ENCODE measurements at regions not wholly inside any gene's neighbourhood (a gene's known extent, or its start where the extent isn't known, plus 50 kb on each side); places are given as distances from the start of the nearest gene placed in this dataset.

DNA sequence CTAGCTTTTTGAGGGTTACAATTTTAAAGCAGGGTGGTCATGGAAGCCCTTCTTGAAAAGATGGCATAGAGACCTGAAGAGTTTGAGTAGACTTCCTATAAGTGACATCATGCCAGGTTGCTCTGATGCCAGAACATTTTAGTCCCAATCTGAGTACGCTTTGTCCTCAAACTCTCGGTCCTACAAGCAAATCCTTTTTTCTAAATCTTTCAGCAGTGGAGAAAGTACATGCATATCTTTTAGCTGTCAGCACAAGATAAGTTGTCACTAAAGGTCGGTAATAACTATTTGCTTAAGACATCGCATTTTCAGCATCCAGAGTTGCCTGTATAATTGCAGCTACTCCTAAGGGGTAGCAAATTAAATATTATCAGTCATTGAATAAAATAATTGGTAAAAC, 140.4 kb downstream of the ATP6V1G3 start:
- WGBS (ENCODE audit: insufficient coverage): 96% methylated on average over 2 of the region's 4 CpGs
- no peak overlapping the region for H2AFZ ChIP-seq (ENCODE audit: insufficient read depth, low read depth, low read length, poor library complexity, severe bottlenecking)
- TF ChIP-seq, protein P1, sequence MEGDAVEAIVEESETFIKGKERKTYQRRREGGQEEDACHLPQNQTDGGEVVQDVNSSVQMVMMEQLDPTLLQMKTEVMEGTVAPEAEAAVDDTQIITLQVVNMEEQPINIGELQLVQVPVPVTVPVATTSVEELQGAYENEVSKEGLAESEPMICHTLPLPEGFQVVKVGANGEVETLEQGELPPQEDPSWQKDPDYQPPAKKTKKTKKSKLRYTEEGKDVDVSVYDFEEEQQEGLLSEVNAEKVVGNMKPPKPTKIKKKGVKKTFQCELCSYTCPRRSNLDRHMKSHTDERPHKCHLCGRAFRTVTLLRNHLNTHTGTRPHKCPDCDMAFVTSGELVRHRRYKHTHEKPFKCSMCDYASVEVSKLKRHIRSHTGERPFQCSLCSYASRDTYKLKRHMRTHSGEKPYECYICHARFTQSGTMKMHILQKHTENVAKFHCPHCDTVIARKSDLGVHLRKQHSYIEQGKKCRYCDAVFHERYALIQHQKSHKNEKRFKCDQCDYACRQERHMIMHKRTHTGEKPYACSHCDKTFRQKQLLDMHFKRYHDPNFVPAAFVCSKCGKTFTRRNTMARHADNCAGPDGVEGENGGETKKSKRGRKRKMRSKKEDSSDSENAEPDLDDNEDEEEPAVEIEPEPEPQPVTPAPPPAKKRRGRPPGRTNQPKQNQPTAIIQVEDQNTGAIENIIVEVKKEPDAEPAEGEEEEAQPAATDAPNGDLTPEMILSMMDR (IDR thresholded peaks at IDR 0.05): no peak
- Mint-ChIP-seq H3K27me3 (ENCODE audit: low read depth in 3 of 3) (peaks cover 0 to 2% (median 2%) of the 10 kb centered on the region in 3 donors), H3K36me3 (no peaks in the 10 kb centered on the region), H3K4me1 (no peaks in the 10 kb centered on the region), H3K4me3 (no peak overlapping the region), H3K27ac (no peak overlapping the region), H3K9me3 (peaks cover 0 to 7% (median 6%) of the 10 kb centered on the region in 7 donors)
- H3K4me3 ChIP-seq (replicated peaks in 1 of 3; ENCODE audit: low read depth in 2 of 3, low read length in 3 of 3): no peak overlapping the region
- no peak overlapping the region for H3K4me2 ChIP-seq (replicated peaks; ENCODE audit: extremely low read depth, low read length, poor library complexity, severe bottlenecking)
- no peaks in the 10 kb centered on the region for H3K79me2 ChIP-seq (ENCODE audit: insufficient read depth, low read length)
- no peak overlapping the region for H3K9ac ChIP-seq (ENCODE audit: insufficient read depth, low read length, poor library complexity, severe bottlenecking)
- intact Hi-C loops (cut with micrococcal nuclease): no loop called here
- H3K9me3 ChIP-seq (replicated peaks in 1 of 2; ENCODE audit: control insufficient read depth in 1 of 2, insufficient read depth in 1 of 2, low read length in 2 of 2): peaks cover 0 to 6% of the 10 kb centered on the region in 2 donors
- H3K27ac ChIP-seq (ENCODE audit: low read depth in 1 of 2, low read length in 2 of 2): no peak overlapping the region
- no peaks in the 10 kb centered on the region for H3K27me3 ChIP-seq (ENCODE audit: control insufficient read depth in 2 of 2, insufficient read depth in 2 of 2, low read length in 2 of 2)
- no peak for DNase-seq
- no peaks in the 10 kb centered on the region for H3K36me3 ChIP-seq (replicated peaks in 1 of 2; ENCODE audit: control insufficient read depth in 1 of 2, insufficient read depth in 2 of 2, low read length in 2 of 2)
- H3K4me1 ChIP-seq (ENCODE audit: control insufficient read depth in 1 of 2, insufficient read depth in 2 of 2, low read length in 2 of 2): no peaks in the 10 kb centered on the region
- H4K20me1 ChIP-seq (ENCODE audit: insufficient read depth, low read length): no peaks in the 10 kb centered on the region

DNA sequence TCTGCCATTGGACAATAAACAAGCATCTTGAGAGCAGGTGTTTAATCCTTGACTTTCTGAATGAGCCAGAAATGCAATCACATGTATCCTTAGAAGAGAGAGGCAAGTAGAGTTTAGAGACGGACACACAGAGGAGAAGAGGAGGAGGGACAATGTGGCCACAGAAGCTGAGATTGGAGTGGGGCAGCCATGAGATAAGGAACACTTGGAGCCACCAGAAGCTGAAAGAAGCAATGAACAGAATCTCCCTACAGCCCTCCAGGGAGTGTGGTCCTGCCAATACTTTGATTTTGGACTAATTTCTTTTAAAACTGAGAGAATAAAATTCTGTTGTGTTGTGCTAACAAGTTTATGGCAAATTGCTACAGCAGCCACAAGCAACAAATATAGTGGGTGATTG, 141.0 kb downstream of the ATP6V1G3 start:
- Histone ChIP-seq H3K4me3 (replicated peaks in 1 of 3; ENCODE audit: low read depth in 2 of 3, low read length in 3 of 3) (no peak overlapping the region), H3K27ac (ENCODE audit: low read depth in 1 of 2, low read length in 2 of 2) (no peak overlapping the region), H3K4me1 (ENCODE audit: control insufficient read depth in 1 of 2, insufficient read depth in 2 of 2, low read length in 2 of 2) (no peaks in the 10 kb centered on the region), H3K9ac (ENCODE audit: insufficient read depth, low read length, poor library complexity, severe bottlenecking) (no peak overlapping the region), H3K4me2 (replicated peaks; ENCODE audit: extremely low read depth, low read length, poor library complexity, severe bottlenecking) (no peak overlapping the region), H3K27me3 (ENCODE audit: control insufficient read depth in 2 of 2, insufficient read depth in 2 of 2, low read length in 2 of 2) (no peaks in the 10 kb centered on the region), H3K79me2 (ENCODE audit: insufficient read depth, low read length) (no peaks in the 10 kb centered on the region), H4K20me1 (ENCODE audit: insufficient read depth, low read length) (no peaks in the 10 kb centered on the region), H3K9me3 (replicated peaks in 1 of 2; ENCODE audit: control insufficient read depth in 1 of 2, insufficient read depth in 1 of 2, low read length in 2 of 2) (no peaks in the 10 kb centered on the region), H3K36me3 (replicated peaks in 1 of 2; ENCODE audit: control insufficient read depth in 1 of 2, insufficient read depth in 2 of 2, low read length in 2 of 2) (no peaks in the 10 kb centered on the region), H2AFZ (ENCODE audit: insufficient read depth, low read depth, low read length, poor library complexity, severe bottlenecking) (no peak overlapping the region)
- H3K36me3 Mint-ChIP-seq: no peaks in the 10 kb centered on the region
- no CpG with 5 or more reads among the region's 1 CpG for WGBS (ENCODE audit: insufficient coverage)
- TF ChIP-seq, protein P1 (IDR thresholded peaks at IDR 0.05): no peak
- no peak for DNase-seq
- intact Hi-C loops (cut with micrococcal nuclease): no loop called here
- peaks cover 0 to under 1% (median 0%) of the 10 kb centered on the region in 7 donors for H3K9me3 Mint-ChIP-seq
- H3K4me1 Mint-ChIP-seq: no peaks in the 10 kb centered on the region
- H3K4me3 Mint-ChIP-seq: no peak overlapping the region
- peaks cover 0 to 2% (median 2%) of the 10 kb centered on the region in 3 donors for H3K27me3 Mint-ChIP-seq (ENCODE audit: low read depth in 3 of 3)
- H3K27ac Mint-ChIP-seq: no peak overlapping the region

Measured in CD14-positive monocyte (primary cell).